ENCODE measurements at regions not wholly inside any gene's neighbourhood (a gene's known extent, or its start where the extent isn't known, plus 50 kb on each side); places are given as distances from the start of the nearest gene placed in this dataset.

- TF ChIP-seq, protein P1, sequence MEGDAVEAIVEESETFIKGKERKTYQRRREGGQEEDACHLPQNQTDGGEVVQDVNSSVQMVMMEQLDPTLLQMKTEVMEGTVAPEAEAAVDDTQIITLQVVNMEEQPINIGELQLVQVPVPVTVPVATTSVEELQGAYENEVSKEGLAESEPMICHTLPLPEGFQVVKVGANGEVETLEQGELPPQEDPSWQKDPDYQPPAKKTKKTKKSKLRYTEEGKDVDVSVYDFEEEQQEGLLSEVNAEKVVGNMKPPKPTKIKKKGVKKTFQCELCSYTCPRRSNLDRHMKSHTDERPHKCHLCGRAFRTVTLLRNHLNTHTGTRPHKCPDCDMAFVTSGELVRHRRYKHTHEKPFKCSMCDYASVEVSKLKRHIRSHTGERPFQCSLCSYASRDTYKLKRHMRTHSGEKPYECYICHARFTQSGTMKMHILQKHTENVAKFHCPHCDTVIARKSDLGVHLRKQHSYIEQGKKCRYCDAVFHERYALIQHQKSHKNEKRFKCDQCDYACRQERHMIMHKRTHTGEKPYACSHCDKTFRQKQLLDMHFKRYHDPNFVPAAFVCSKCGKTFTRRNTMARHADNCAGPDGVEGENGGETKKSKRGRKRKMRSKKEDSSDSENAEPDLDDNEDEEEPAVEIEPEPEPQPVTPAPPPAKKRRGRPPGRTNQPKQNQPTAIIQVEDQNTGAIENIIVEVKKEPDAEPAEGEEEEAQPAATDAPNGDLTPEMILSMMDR (IDR thresholded peaks at IDR 0.05; ENCODE audit: low read depth, low read length): no peak
- TF ChIP-seq POLR2A (IDR thresholded peaks at IDR 0.05; ENCODE audit: extremely low read depth, insufficient read length): no peak
Observed at GRCh38 chr3:74033381-74033780, 408.6 kb upstream of the PDZRN3 start.
